Lung microvascular endothelial cell (primary cell): ENCODE measurements at regions not wholly inside any gene's neighbourhood (a gene's known extent, or its start where the extent isn't known, plus 50 kb on each side); places are given as distances from the start of the nearest gene placed in this dataset.
"Not testable (repeated sequence)": the region's sequence is repeated elsewhere in the genome, so short reads cannot be mapped to it uniquely, and the experiment has no call there.

ENCODE experiments used
- DNase-seq, 2 donors: peaks; one replicate each; pipeline versions ENCODE4 v3.0.0 to v3.0.0-alpha.2; 2010; ENCODE audit warnings: low read depth in 2 of 2

DNA sequence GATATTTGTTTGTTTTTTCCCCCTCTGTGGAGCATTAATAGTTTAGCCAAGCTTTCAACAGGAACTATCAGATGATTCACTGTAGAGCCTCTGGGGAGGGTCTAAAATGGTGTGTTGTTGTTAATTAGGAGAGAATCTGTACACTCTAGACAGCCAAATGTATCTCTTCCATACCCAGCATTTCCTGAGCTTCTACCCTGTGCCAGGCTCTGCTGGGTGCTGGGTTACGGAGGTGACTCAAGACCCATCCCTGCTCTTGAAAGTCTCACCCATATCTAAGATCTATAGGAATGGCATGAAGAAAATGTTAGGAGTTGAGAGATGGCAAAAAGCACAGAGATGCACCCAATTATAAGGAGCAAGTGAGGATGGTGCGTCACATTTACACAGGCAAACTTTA, 245.8 kb downstream of the C12orf75 start:
- peak in 1 of 2 donors; percentile 17 for DNase-seq

- peak; percentile 74 to 75 for DNase-seq
These were observed 250.4 kb downstream of the C12orf75 start for GRCh38 chr12:105580821-105581352.

DNA sequence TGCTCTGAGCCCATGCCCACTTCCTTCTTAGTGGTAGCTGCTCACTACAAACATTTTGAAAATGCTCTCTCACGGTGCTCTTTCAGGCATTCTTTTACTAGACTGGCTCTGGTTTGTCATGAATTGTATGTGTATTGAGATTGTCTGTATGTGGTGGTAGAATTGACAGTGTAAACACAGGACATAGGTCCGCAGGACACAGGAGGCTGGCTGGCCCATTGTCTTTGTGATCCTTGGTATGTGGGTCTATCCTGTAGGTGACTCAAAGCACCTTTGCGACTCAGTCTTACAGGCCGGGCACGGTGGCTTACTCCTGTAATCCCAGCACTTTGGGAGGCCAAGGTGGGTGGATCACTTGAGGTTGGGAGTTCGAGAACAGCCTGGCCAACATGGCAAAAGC, 250.9 kb downstream of the C12orf75 start:
- peak in 1 of 2 donors; percentile 12 for DNase-seq

- DNase-seq = no peak
These were observed 254.6 kb downstream of the C12orf75 start for GRCh38 chr12:105585107-105585506.

GRCh38 chr12:105587237-105587636, 256.7 kb downstream of the C12orf75 start:
- peak; percentile 40 to 93 for DNase-seq

- no peak for DNase-seq
These were observed 257.6 kb downstream of the C12orf75 start for GRCh38 chr12:105588106-105588505.

DNA sequence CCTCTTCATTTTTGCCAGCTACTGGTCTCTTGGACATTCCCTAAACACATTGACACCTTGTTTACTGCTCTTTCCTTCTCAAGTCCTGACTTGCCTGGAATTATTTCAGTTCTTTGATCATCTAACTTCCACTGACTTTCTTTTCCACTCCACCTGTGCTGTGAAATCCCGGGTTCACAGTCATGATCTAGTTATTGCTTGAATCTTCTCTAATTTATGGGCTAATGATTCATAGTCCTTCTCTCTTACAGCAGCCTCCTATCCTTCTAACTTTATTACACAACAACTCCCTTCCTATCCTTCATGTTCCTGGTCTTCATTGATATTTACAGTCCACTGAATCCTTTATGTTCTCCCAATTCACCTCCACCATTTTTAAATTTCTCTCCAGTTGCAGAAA, 260.1 kb downstream of the C12orf75 start:
- no peak for DNase-seq

GRCh38 chr12:105595440-105595839, 264.9 kb downstream of the C12orf75 start:
- no peak for DNase-seq

- DNase-seq = no peak
These were observed 266.2 kb downstream of the C12orf75 start for GRCh38 chr12:105596731-105597130.

GRCh38 chr12:105598031-105598430, 267.5 kb downstream of the C12orf75 start:
- no peak for DNase-seq

DNA sequence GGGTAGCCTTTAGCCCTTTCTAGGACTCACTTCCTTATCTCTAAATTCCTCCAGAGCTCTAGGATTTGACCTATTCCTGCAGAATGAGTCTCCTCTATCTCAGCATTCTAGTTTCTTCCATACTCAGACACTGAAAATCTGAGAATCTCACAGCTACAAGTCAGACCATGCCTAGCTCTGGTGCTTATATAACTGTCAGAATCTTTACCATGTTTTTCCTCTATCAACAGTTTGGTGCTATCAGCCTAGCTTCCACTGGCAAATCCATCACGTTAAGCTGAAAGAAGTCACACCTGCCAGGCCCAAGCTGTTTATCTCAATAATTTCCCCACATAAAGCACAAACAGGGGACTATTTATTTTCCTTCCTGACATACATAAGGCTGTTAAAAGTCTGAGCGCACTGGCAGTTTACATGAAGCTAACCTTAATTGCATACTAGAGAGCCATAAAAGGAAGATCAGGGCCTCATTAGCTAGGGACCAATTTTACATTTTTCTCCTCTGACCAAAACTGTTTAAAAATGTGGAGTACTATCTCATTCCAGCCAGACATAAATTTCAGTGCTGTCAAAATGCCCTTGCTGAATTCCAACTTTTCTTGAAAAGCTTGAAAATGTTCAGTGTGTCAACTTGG, 270.5 kb downstream of the C12orf75 start:
- no peak for DNase-seq

GRCh38 chr12:105602312-105602711, 271.8 kb downstream of the C12orf75 start:
- not testable (repeated sequence) for DNase-seq

DNA sequence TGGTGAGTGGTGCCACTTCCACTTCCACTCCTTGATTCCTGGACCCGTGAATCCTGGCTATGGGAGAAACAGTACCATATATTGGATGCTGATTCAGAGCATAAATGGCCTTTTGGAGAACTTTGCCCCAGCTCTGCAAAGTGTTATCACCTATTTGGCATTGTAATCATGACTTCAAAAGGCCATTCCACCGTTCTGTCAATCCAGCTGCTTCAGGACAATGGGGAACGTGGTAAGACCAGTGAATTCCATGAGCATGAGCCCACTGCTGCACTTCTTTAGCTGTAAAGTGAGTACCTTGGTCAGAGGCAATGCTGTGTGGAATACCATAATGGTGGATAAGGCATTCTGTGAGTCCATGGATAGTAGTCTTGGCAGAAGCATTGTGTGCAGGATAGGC, 273.8 kb downstream of the C12orf75 start:
- not testable (repeated sequence) for DNase-seq

DNA sequence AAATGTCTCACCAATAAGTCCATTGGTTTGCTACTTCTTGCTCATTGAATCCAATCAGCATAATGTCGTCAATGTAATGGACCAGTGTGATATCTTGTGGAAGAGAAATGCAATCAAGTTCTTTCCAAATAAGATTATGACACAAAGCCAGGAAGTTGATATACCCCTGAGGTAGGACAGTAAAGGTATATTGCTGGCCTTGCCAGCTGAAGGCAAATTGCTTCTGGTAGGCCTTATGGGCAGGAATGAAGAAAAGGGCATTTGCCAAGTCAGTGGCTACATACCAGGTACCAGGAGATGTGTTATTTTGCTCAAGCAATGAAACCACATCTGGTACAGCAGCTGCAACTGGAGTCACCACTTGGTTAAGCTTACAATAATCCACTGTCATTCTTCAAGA, 276.1 kb downstream of the C12orf75 start:
- DNase-seq = not testable (repeated sequence)

GRCh38 chr12:105609001-105609400, 278.5 kb downstream of the C12orf75 start:
- not testable (repeated sequence) for DNase-seq

- no peak for DNase-seq
These were observed 280.0 kb downstream of the C12orf75 start for GRCh38 chr12:105610459-105610858.

GRCh38 chr12:105611340-105611739, 280.8 kb downstream of the C12orf75 start:
- no peak for DNase-seq

DNA sequence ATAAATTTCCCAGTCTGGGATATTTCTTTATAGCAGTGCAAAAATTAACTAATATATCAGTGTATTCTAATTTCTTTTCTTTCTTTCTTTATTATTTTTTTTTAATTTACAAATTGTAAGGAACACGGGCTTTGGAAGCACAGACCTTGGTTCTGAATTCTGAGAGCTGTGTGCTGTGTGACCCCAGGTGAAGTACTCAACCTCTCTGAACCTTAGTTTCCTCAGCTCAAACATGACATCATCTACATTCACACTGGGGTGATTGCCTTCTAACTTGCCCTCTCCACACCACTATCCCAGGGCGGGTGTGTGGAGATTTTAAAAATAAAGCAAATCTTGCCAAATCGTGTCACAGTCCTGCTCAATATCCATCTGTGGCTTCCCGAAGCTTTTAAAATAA, 282.8 kb downstream of the C12orf75 start:
- no peak for DNase-seq

- peak; percentile 23 to 44 for DNase-seq
These were observed 283.4 kb downstream of the C12orf75 start for GRCh38 chr12:105613887-105614286.

- DNase-seq = peak in 1 of 2 donors; percentile 62
These were observed 286.6 kb downstream of the C12orf75 start for GRCh38 chr12:105616971-105617540.

DNA sequence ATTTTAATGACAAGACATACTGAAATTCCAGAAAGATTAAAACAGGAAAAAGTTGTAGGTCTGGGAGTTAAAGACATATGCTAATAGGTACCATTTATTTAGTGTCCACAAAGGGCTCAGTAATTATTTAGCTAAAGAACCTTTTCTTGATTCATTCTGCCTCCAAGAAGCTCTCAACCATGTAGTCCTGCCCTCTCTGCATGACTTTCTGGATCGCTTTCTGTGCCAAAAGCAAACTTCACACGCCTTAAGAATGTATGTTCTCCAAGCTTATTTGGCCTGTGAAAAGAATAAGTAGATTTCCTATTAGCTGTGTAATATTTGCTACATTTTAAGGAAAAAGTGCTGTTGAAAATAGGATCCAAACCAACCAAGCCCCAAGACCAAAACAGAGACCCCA, 291.7 kb downstream of the C12orf75 start:
- no peak for DNase-seq

DNA sequence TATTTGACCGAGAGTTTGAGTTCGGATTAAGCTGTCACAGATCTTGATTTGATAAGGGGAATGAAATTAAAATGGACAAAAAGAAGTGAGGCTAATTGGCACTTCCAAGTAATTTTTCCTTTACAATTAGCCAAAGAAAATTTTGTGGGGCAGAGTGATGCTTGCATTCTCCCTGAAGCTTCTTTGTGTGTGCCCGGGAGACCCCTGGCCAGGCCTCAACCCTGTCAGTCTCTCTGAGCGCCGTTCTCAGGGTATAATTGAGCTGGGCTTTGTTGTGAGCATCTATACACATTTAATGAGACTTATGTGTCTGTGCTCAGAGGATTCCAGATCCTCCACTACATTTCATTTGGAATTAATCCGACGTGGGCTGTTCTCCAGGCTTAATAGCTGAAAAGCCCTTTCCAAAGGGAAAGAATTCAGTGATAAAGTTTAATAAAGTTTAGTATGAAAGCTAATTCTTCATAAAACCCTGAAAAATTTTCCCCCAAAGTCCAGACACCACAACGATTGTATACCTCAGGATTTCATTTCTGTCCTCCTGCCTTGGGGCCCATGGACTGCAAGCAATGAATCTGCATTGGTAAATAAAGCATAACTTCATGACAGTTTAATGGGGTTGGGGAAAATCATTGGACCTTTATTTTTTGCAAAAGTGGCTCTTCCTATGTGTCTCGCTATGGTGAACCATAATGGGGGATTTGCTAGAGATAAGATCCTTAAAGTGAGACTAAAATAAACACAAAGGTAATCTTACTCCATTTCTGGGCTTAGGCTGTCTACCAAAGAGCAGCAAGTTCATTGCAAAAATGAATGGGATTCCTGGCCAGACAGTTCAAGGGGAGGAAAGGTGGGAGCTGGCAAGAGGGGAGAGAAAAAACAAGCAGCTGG, 292.6 kb downstream of the C12orf75 start:
- no peak for DNase-seq
